Neural progenitor cell (in vitro differentiated cells): ENCODE measurements at regions not wholly inside any gene's neighbourhood (a gene's known extent, or its start where the extent isn't known, plus 50 kb on each side); places are given as distances from the start of the nearest gene placed in this dataset.

Experiments
- DNase-seq: peaks from one replicate; pipeline ENCODE4 v3.0.0-alpha.2; 2016; ENCODE audit warnings: low spot score
- H2AFZ ChIP-seq: fragments of 200-600 bp; sonication (generic); replicated peaks from 2 replicates; pipeline ENCODE4 v1.6.1; 2016; ENCODE audit warnings: antibody characterized with exemption
- H3F3A ChIP-seq: fragments of 200-600 bp; sonication (generic); 2 replicates; pipeline ENCODE4 v1.6.1; 2016; ENCODE audit warnings: antibody characterized with exemption, low read depth
- H3K27ac ChIP-seq: fragments of 200-600 bp; sonication (generic); 2 replicates; pipeline ENCODE4 v1.5.1; 2016; ENCODE audit warnings: mild to moderate bottlenecking
- H3K27me3 ChIP-seq: fragments of 200-600 bp; sonication (generic); 2 replicates; pipeline ENCODE4 v1.6.1; 2016; ENCODE audit warnings: mild to moderate bottlenecking, moderate library complexity
- H3K36me3 ChIP-seq: fragments of 200-600 bp; sonication (generic); 2 replicates; pipeline ENCODE4 v1.5.1; 2016
- H3K4me1 ChIP-seq: fragments of 200-600 bp; sonication (generic); 2 replicates; pipeline ENCODE4 v1.6.1; 2016; ENCODE audit warnings: mixed run types
- H3K4me2 ChIP-seq: fragments of 200-600 bp; sonication (generic); 2 replicates; pipeline ENCODE4 v1.6.1; 2016
- H3K4me3 ChIP-seq: fragments of 200-600 bp; sonication (generic); 2 replicates; pipeline ENCODE4 v1.5.1; 2016
- H3K79me2 ChIP-seq: fragments of 200-600 bp; sonication (generic); 2 replicates; pipeline ENCODE4 v1.6.1; 2016; ENCODE audit warnings: low read depth
- H3K9ac ChIP-seq: fragments of 200-600 bp; sonication (generic); 2 replicates; pipeline ENCODE4 v1.6.1; 2016
- H3K9me3 ChIP-seq: fragments of 200-600 bp; sonication (generic); 2 replicates; pipeline ENCODE4 v1.5.1; 2016; ENCODE audit warnings: low read depth
- H4K20me1 ChIP-seq: fragments of 200-600 bp; sonication (generic); 2 replicates; pipeline ENCODE4 v1.6.1; 2016; ENCODE audit warnings: low read depth
- H3K27ac Mint-ChIP-seq: 3 replicates; pipeline ENCODE4 v1.8.0; 2021; ENCODE audit warnings: mixed read lengths
- H3K27me3 Mint-ChIP-seq: 2 replicates; pipeline ENCODE4 v1.8.0; 2022; ENCODE audit warnings: low read depth, mild to moderate bottlenecking, inconsistent platforms, moderate library complexity, mixed read lengths; ENCODE audit not compliant: insufficient read depth
- H3K36me3 Mint-ChIP-seq: 3 replicates; pipeline ENCODE4 v1.8.0; 2021; ENCODE audit warnings: mixed read lengths
- H3K4me1 Mint-ChIP-seq: 3 replicates; pipeline ENCODE4 v1.8.0; 2021; ENCODE audit warnings: mixed read lengths
- H3K4me3 Mint-ChIP-seq: 3 replicates; pipeline ENCODE4 v1.8.0; 2021; ENCODE audit warnings: mild to moderate bottlenecking, moderate library complexity, mixed read lengths
- H3K9me3 Mint-ChIP-seq: 3 replicates; pipeline ENCODE4 v1.8.0; 2020; ENCODE audit warnings: mixed read lengths
- EZH2 ChIP-seq: fragments of 200-600 bp; sonication (generic); IDR thresholded peaks from 2 replicates; pipeline ENCODE4 v1.6.1; 2017; ENCODE audit warnings: antibody characterized with exemption, mild to moderate bottlenecking, moderate library complexity
- EZH2phosphoT487 ChIP-seq: fragments of 200-600 bp; sonication (generic); IDR thresholded peaks from 2 replicates; pipeline ENCODE4 v1.6.1; 2017; ENCODE audit warnings: antibody characterized with exemption
- TF ChIP-seq, protein P1 (sequence below): fragments of 200-600 bp; sonication (generic); IDR thresholded peaks from 2 replicates; pipeline ENCODE4 v1.5.1; 2017; ENCODE audit warnings: antibody characterized with exemption, mild to moderate bottlenecking

DNA sequence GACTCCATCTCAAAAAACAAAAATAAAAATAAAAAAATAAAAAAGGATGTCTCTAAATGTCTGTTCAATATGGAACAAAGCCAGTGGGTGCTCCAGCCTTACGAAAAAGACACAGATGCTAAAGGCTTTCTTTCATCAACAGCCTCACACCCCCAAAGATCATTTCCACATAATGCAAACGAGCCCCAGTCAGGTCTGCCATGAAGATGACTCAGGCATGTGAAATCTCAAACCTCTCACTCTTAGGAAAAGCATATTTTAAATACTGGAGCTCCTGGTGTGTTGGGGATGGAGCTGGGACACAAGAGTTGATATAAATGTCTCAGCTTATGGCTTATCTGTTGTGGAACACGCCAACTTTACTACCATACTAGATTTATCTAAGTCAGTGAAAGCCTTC is 49.9 kb upstream of the PLXNC1 start:
- Mint-ChIP-seq H3K36me3 (no peaks in the 10 kb centered on the region), H3K27me3 (peaks cover 7% of the 10 kb centered on the region), H3K9me3 (no peaks in the 10 kb centered on the region), H3K4me1 (peaks cover 5% of the 10 kb centered on the region), H3K4me3 (no peak overlapping the region), H3K27ac (no peak overlapping the region)
- Histone ChIP-seq H4K20me1 (no peaks in the 10 kb centered on the region), H3K4me1 (no peaks in the 10 kb centered on the region), H3K79me2 (no peaks in the 10 kb centered on the region), H3K27ac (no peak overlapping the region), H3K9ac (no peak overlapping the region), H2AFZ (no peak overlapping the region), H3K27me3 (peaks cover 31% of the 10 kb centered on the region), H3K9me3 (no peaks in the 10 kb centered on the region), H3K4me2 (no peak overlapping the region), H3F3A (no peaks in the 10 kb centered on the region), H3K36me3 (no peaks in the 10 kb centered on the region), H3K4me3 (no peak overlapping the region)
- TF ChIP-seq, protein P1, sequence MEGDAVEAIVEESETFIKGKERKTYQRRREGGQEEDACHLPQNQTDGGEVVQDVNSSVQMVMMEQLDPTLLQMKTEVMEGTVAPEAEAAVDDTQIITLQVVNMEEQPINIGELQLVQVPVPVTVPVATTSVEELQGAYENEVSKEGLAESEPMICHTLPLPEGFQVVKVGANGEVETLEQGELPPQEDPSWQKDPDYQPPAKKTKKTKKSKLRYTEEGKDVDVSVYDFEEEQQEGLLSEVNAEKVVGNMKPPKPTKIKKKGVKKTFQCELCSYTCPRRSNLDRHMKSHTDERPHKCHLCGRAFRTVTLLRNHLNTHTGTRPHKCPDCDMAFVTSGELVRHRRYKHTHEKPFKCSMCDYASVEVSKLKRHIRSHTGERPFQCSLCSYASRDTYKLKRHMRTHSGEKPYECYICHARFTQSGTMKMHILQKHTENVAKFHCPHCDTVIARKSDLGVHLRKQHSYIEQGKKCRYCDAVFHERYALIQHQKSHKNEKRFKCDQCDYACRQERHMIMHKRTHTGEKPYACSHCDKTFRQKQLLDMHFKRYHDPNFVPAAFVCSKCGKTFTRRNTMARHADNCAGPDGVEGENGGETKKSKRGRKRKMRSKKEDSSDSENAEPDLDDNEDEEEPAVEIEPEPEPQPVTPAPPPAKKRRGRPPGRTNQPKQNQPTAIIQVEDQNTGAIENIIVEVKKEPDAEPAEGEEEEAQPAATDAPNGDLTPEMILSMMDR: no peak
- TF ChIP-seq EZH2phosphoT487 (no peak), EZH2 (no peak)
- DNase-seq: no peak
